Endothelial cell of umbilical vein (primary cell): ENCODE measurements at regions not wholly inside any gene's neighbourhood (a gene's known extent, or its start where the extent isn't known, plus 50 kb on each side); places are given as distances from the start of the nearest gene placed in this dataset.

Experiments
- BruUV-seq: library from RNA; stranded (reverse); fragments of 400-500 nt; replicated peaks from 2 replicates; lab custom pipeline; 2021; lab: Mats Ljungman, UMichigan
- CTCF ChIA-PET: fragments of 300-600, 350-600 bp; sonication (Branson Sonifier 250); formaldehyde crosslinking; loops from one replicate; lab custom pipeline; 2021; ENCODE audit warnings: antibody characterized with exemption, inconsistent platforms; lab: Charles Lee
- POLR2A ChIA-PET: fragments of 300-600, 350-600 bp; sonication (Branson Sonifier 250); formaldehyde crosslinking; loops from one replicate; lab custom pipeline; 2021; ENCODE audit warnings: antibody characterized with exemption, inconsistent platforms; lab: Charles Lee
- DNase-seq: peaks from one replicate; pipeline ENCODE4 v3.0.0-alpha.2; 2011; ENCODE audit warnings: low read depth, low spot score
- FAIRE-seq: peaks from 2 replicates; lab custom pipeline; 2011; peaks lifted over from hg19 to GRCh38; lab: Jason Lieb, UNC
- H2AFZ ChIP-seq: 2 replicates; pipeline ENCODE4 v1.6.0; 2012; ENCODE audit warnings: low read depth, low read length, control low read depth, inconsistent platforms
- H3K27ac ChIP-seq: 2 replicates; pipeline ENCODE4 v1.5.1; 2011; ENCODE audit warnings: low read depth, mild to moderate bottlenecking, control low read depth, low read length, moderate library complexity; ENCODE audit not compliant: insufficient read depth
- H3K27me3 ChIP-seq, 2 experiments: 2 replicates each; pipeline versions ENCODE4 v1.6.0 to v1.6.1; 2011; ENCODE audit warnings: low read length in 2 of 2, mixed read lengths in 1 of 2; ENCODE audit not compliant: control insufficient read depth in 2 of 2, insufficient read depth in 2 of 2
- H3K36me3 ChIP-seq, 2 experiments: 2 replicates in 1 of 2; 3 replicates in 1 of 2; pipeline ENCODE4 v1.5.1; 2011; ENCODE audit warnings: low read length in 2 of 2, mild to moderate bottlenecking in 1 of 2, moderate library complexity in 1 of 2; ENCODE audit not compliant: control insufficient read depth in 2 of 2, insufficient read depth in 2 of 2; ENCODE audit errors: extremely low read depth in 1 of 2
- H3K4me1 ChIP-seq: 3 replicates; pipeline ENCODE4 v1.5.1; 2011; ENCODE audit warnings: mild to moderate bottlenecking, low read length; ENCODE audit not compliant: control insufficient read depth, insufficient read depth; ENCODE audit errors: extremely low read depth
- H3K4me2 ChIP-seq: 2 replicates; pipeline ENCODE4 v1.6.1; 2011; ENCODE audit warnings: low read length, control low read depth, mixed read lengths; ENCODE audit not compliant: insufficient read depth
- H3K4me3 ChIP-seq, 3 experiments: fragments of 200-600 bp in 1 of 3; sonication (generic), shearing (Covaris generic) in 1 of 3; replicated peaks in 1 of 3; 2 replicates each; pipeline ENCODE4 v1.5.1; 2011 to 2016; ENCODE audit warnings: control low read depth in 3 of 3, low read length in 3 of 3, mild to moderate bottlenecking in 2 of 3, inconsistent platforms in 1 of 3, low read depth in 1 of 3, moderate library complexity in 1 of 3; ENCODE audit not compliant: insufficient read depth in 1 of 3
- H3K79me2 ChIP-seq: 2 replicates; pipeline ENCODE4 v1.6.0; 2012; ENCODE audit warnings: low read length, inconsistent platforms; ENCODE audit not compliant: control insufficient read depth, insufficient read depth
- H3K9ac ChIP-seq: replicated peaks from 2 replicates; pipeline ENCODE3; 2011; ENCODE audit warnings: low read length, control low read depth; ENCODE audit not compliant: insufficient read depth; ENCODE audit errors: extremely low read depth
- H3K9me1 ChIP-seq: replicated peaks from 3 replicates; pipeline ENCODE4 v1.6.0; 2011; ENCODE audit warnings: mild to moderate bottlenecking, low read length; ENCODE audit not compliant: control insufficient read depth, insufficient read depth; ENCODE audit errors: extremely low read depth
- H3K9me3 ChIP-seq: replicated peaks from 2 replicates; pipeline ENCODE4 v1.5.1; 2012; ENCODE audit warnings: low read length, inconsistent platforms; ENCODE audit not compliant: control insufficient read depth, insufficient read depth
- H4K20me1 ChIP-seq: replicated peaks from 2 replicates; pipeline ENCODE3; 2011; ENCODE audit warnings: mild to moderate bottlenecking, low read length; ENCODE audit not compliant: control insufficient read depth, insufficient read depth; ENCODE audit errors: extremely low read depth
- EZH2 ChIP-seq: IDR thresholded peaks from 2 replicates; pipeline ENCODE4 v1.6.1; 2012; ENCODE audit warnings: borderline replicate concordance, low read depth, mild to moderate bottlenecking, moderate library complexity, low read length, inconsistent platforms; ENCODE audit not compliant: severe bottlenecking
- FOS ChIP-seq: IDR thresholded peaks from 2 replicates; pipeline ENCODE4 v1.6.1; 2011; ENCODE audit warnings: mild to moderate bottlenecking, low read length, moderate library complexity, borderline replicate concordance; ENCODE audit not compliant: insufficient read depth
- GATA2 ChIP-seq: IDR thresholded peaks from 2 replicates; pipeline ENCODE4 v1.7.0; 2011; ENCODE audit warnings: low read depth, mild to moderate bottlenecking, moderate library complexity, mixed read lengths, low read length; ENCODE audit not compliant: insufficient read length, insufficient read depth
- JUN ChIP-seq: IDR thresholded peaks from 2 replicates; pipeline ENCODE4 v1.6.1; 2011; ENCODE audit warnings: borderline replicate concordance, low read depth; ENCODE audit not compliant: insufficient read length, insufficient read depth
- MYC ChIP-seq: IDR thresholded peaks from one replicate; pipeline ENCODE4 v1.6.1; 2011; ENCODE audit warnings: mild to moderate bottlenecking, low read depth, low read length
- POLR2A ChIP-seq: IDR thresholded peaks from 2 replicates; pipeline ENCODE4 v1.6.1; 2012; ENCODE audit warnings: low read depth, mild to moderate bottlenecking, control low read depth, low read length
- POLR2AphosphoS5 ChIP-seq: IDR thresholded peaks from 2 replicates; pipeline ENCODE4 v1.6.1; 2012; ENCODE audit warnings: low read depth, mild to moderate bottlenecking, control low read depth, low read length, moderate library complexity; ENCODE audit not compliant: insufficient read depth
- dilution Hi-C: fragments of 300-500 bp; cut with MboI; formaldehyde crosslinking; loops from one replicate; pipeline ENCODE4 v1.15.0; 2019; ENCODE audit warnings: low sequenced_read_pairs; ENCODE audit not compliant: extremely low pct_ligation_motif_present
- intact Hi-C: fragments of 100-400 bp; cut with micrococcal nuclease; formaldehyde crosslinking; loops from one replicate; pipeline ENCODE4 v1.10.0; 2022
- TF ChIP-seq, protein P1 (sequence below): IDR thresholded peaks from 2 replicates; pipeline ENCODE4 v1.6.1; 2011; ENCODE audit not compliant: insufficient read depth, insufficient read length
- TF ChIP-seq, protein P2 (sequence below), 2 donors: IDR thresholded peaks; 1 replicate in 1 of 2; 2 replicates in 1 of 2; pipeline ENCODE4 v1.5.1; 2011; ENCODE audit warnings: low read length in 2 of 2, mild to moderate bottlenecking in 2 of 2, moderate library complexity in 2 of 2, control low read depth in 1 of 2, inconsistent platforms in 1 of 2, low read depth in 1 of 2; ENCODE audit not compliant: insufficient read depth in 1 of 2; ENCODE audit errors: extremely low read depth in 1 of 2

DNA sequence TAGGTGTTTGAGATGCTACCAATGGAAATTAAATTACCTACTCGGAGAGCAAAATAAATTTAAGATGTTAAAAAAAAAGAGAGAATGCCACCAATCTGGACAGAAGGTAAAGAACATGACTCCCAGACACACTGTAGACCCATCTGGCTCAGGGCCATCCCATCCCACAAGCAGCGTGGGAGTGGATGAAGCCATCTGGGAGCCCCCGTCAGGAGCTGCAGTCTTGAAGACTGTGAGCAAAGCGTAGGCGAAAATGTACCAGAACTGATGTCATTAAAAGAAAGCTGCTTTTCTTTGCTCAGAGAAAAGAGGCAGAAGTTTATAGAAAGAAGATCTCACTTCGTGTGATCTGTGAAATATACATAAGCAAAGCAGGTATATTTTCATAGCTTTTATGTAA lies 815.7 kb downstream of the QKI start:
- Histone ChIP-seq H2AFZ (no peak overlapping the region), H3K27ac (no peak overlapping the region), H3K79me2 (no peaks in the 10 kb centered on the region), H3K4me2 (no peak overlapping the region), H3K36me3 (no peaks in the 10 kb centered on the region), H3K4me3 (no peak overlapping the region), H3K9ac (no peak overlapping the region), H3K4me1 (no peaks in the 10 kb centered on the region), H3K9me1 (no peaks in the 10 kb centered on the region), H3K27me3 (no peaks in the 10 kb centered on the region), H4K20me1 (no peaks in the 10 kb centered on the region), H3K9me3 (no peaks in the 10 kb centered on the region)
- intact Hi-C loops (no loop called here), dilution Hi-C loops (no loop called here)
- FAIRE-seq (no peak), DNase-seq (no peak)
- no TSS peak for BruUV-seq
- POLR2A ChIA-PET = no interaction called here
- CTCF ChIA-PET = no interaction called here
- TF ChIP-seq POLR2AphosphoS5 (no peak), MYC (no peak), POLR2A (no peak), FOS (no peak), EZH2 (no peak), JUN (no peak), GATA2 (no peak)
- TF ChIP-seq, protein P1, sequence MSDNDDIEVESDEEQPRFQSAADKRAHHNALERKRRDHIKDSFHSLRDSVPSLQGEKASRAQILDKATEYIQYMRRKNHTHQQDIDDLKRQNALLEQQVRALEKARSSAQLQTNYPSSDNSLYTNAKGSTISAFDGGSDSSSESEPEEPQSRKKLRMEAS = no peak
- TF ChIP-seq, protein P2, sequence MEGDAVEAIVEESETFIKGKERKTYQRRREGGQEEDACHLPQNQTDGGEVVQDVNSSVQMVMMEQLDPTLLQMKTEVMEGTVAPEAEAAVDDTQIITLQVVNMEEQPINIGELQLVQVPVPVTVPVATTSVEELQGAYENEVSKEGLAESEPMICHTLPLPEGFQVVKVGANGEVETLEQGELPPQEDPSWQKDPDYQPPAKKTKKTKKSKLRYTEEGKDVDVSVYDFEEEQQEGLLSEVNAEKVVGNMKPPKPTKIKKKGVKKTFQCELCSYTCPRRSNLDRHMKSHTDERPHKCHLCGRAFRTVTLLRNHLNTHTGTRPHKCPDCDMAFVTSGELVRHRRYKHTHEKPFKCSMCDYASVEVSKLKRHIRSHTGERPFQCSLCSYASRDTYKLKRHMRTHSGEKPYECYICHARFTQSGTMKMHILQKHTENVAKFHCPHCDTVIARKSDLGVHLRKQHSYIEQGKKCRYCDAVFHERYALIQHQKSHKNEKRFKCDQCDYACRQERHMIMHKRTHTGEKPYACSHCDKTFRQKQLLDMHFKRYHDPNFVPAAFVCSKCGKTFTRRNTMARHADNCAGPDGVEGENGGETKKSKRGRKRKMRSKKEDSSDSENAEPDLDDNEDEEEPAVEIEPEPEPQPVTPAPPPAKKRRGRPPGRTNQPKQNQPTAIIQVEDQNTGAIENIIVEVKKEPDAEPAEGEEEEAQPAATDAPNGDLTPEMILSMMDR (IDR thresholded peaks at IDR 0.05; ENCODE audit: extremely low read depth in 1 of 2, insufficient read depth in 1 of 2, low read depth in 1 of 2, low read length in 2 of 2) = no peak
